ENCODE measurements at regions not wholly inside any gene's neighbourhood (a gene's known extent, or its start where the extent isn't known, plus 50 kb on each side); places are given as distances from the start of the nearest gene placed in this dataset.

DNA sequence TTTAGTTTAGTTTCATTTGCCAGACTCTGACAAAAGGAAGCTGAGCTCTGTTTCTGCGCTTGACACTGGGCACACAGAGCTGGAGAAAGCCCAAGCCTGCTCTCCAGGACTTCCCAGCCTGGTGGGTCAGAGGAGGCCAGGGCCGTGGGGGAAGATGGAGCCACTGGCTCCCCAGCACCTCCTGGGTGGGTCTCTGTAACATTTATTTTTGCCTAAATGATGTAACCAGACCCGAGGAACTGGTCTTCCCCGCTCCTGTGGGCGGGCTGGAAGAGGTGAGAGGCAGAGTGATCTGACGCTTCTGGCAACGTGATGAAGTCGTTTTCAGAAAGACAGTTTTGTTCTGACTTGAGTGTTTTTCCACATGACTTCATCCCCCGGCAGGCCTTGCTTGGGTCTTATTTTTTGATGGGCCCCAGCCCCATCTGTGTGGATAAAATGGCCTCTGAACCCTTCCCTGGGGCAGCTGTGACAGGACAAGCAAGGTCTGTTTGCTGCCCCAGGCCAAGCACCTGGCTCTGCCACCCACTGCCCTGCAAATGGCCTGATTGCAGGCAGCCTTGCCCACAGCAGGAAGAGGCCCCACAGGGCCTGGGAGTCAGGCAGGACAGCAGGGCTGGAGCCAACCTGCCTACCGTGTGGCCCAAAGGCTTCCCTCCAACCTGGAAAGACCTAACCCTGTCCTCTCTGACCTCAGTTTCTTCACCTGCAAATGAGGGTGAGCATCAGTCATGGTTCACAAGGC lies 304.9 kb upstream of the ZMIZ1 start:
- TF ChIP-seq POLR2AphosphoS5 (IDR thresholded peaks at IDR 0.05; ENCODE audit: low read depth, low read length) (no peak), TAF1 (IDR thresholded peaks at IDR 0.05; ENCODE audit: borderline replicate concordance, insufficient read depth, low read length) (no peak), FOXP2 (optimal IDR thresholded peaks at IDR 0.05; ENCODE audit: borderline replicate concordance, extremely low read depth, extremely low read length, insufficient read depth) (no peak), SIN3A (IDR thresholded peaks at IDR 0.05; ENCODE audit: borderline replicate concordance, insufficient read depth, low read length) (no peak)
- TF ChIP-seq, protein P1, sequence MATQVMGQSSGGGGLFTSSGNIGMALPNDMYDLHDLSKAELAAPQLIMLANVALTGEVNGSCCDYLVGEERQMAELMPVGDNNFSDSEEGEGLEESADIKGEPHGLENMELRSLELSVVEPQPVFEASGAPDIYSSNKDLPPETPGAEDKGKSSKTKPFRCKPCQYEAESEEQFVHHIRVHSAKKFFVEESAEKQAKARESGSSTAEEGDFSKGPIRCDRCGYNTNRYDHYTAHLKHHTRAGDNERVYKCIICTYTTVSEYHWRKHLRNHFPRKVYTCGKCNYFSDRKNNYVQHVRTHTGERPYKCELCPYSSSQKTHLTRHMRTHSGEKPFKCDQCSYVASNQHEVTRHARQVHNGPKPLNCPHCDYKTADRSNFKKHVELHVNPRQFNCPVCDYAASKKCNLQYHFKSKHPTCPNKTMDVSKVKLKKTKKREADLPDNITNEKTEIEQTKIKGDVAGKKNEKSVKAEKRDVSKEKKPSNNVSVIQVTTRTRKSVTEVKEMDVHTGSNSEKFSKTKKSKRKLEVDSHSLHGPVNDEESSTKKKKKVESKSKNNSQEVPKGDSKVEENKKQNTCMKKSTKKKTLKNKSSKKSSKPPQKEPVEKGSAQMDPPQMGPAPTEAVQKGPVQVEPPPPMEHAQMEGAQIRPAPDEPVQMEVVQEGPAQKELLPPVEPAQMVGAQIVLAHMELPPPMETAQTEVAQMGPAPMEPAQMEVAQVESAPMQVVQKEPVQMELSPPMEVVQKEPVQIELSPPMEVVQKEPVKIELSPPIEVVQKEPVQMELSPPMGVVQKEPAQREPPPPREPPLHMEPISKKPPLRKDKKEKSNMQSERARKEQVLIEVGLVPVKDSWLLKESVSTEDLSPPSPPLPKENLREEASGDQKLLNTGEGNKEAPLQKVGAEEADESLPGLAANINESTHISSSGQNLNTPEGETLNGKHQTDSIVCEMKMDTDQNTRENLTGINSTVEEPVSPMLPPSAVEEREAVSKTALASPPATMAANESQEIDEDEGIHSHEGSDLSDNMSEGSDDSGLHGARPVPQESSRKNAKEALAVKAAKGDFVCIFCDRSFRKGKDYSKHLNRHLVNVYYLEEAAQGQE (IDR thresholded peaks at IDR 0.05; ENCODE audit: insufficient read depth in 1 of 2, low read depth in 2 of 2, low read length in 2 of 2) = no peak

DNA sequence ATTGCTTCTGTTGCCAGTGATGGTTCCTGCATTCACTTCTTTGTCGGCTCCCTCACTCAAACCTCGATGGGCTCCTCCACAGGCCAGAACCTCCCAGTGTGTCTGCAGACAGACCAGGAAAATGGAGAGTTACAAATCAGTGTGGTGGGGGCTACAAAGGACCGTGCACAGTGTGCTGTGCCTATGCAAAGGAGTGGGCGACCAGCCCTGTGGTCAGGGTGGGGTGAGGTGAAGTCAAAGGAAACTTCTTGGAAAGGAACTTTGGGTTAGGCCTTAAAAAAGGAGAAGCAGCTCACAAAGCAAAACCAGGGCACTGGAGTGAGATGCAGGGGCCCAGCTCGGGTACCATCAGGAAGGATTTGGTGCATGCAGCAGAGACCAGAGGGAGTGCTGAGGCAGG lies 304.3 kb upstream of the ZMIZ1 start:
- no peak for TF ChIP-seq FOXP2 (optimal IDR thresholded peaks at IDR 0.05; ENCODE audit: borderline replicate concordance, extremely low read depth, extremely low read length, insufficient read depth)
- TF ChIP-seq POLR2AphosphoS5 (IDR thresholded peaks at IDR 0.05; ENCODE audit: low read depth, low read length) = no peak
- TF ChIP-seq, protein P1 (IDR thresholded peaks at IDR 0.05; ENCODE audit: insufficient read depth in 1 of 2, low read depth in 2 of 2, low read length in 2 of 2) = no peak
- TF ChIP-seq SIN3A (IDR thresholded peaks at IDR 0.05; ENCODE audit: borderline replicate concordance, insufficient read depth, low read length) = no peak
- no peak for TF ChIP-seq TAF1 (IDR thresholded peaks at IDR 0.05; ENCODE audit: borderline replicate concordance, insufficient read depth, low read length)

DNA sequence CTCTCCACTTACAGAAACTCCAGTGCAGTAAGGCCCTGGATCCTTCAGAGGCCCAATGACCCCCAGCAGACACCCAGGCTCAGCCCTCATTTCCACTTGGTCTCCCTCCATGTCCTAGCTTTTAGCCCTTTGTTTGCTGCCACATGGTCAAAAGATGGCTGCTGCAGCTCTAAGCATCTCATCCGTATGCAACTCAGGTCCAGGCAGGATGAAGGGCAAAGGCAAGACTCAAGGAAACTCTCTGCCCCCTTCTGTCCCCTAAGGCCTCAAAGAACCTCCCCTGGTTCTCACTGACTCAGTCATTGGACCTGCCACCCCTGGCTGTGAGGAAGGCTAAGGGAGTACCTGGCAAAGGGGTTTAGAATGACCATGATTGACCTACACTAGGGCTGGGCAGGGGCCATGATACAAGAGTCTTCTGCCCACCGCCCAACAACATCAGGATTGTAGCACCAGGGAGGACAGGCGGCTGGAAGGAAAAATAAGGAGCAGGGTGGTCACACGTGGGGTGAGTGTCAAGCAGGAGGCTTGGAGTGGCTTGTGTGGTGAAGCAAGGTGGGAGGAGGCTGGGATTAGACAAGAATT lies 303.8 kb upstream of the ZMIZ1 start:
- TF ChIP-seq SIN3A (IDR thresholded peaks at IDR 0.05; ENCODE audit: borderline replicate concordance, insufficient read depth, low read length) (no peak), FOXP2 (optimal IDR thresholded peaks at IDR 0.05; ENCODE audit: borderline replicate concordance, extremely low read depth, extremely low read length, insufficient read depth) (no peak), POLR2AphosphoS5 (IDR thresholded peaks at IDR 0.05; ENCODE audit: low read depth, low read length) (no peak), TAF1 (IDR thresholded peaks at IDR 0.05; ENCODE audit: borderline replicate concordance, insufficient read depth, low read length) (no peak)
- TF ChIP-seq, protein P1 (IDR thresholded peaks at IDR 0.05; ENCODE audit: insufficient read depth in 1 of 2, low read depth in 2 of 2, low read length in 2 of 2) = no peak

DNA sequence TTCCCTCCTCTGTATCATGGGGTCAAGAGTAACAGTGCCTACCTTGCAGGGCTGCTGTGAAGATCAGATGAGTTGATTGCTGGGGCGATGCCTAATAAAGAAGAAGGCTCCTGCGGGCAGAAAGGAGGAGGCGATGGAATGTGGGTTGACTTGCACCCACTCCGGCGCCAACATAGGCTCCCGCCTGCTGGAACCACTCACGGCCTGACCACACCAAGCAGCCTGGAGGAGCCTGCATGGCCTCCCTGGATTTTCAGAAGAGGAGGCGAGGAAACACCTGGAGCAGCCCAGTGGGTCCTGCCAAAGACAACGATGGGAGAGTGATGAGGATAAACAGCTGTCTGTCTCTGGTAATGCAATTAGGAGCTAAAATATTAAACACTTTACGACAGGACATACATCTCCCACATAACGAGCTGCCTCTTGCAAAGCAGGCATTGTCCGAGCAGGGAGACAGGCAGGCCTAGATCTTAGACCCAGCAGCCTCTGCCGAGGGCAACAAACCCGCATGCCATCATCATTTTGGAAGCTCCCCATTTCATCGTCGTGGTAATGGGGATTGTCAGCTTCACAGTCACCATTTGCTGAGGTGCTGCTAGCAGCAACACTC lies 302.9 kb upstream of the ZMIZ1 start:
- TF ChIP-seq FOXP2 (optimal IDR thresholded peaks at IDR 0.05; ENCODE audit: borderline replicate concordance, extremely low read depth, extremely low read length, insufficient read depth) = no peak
- TF ChIP-seq POLR2AphosphoS5 (IDR thresholded peaks at IDR 0.05; ENCODE audit: low read depth, low read length) = no peak
- no peak for TF ChIP-seq SIN3A (IDR thresholded peaks at IDR 0.05; ENCODE audit: borderline replicate concordance, insufficient read depth, low read length)
- TF ChIP-seq, protein P1 (IDR thresholded peaks at IDR 0.05; ENCODE audit: insufficient read depth in 1 of 2, low read depth in 2 of 2, low read length in 2 of 2) = no peak
- TF ChIP-seq TAF1 (IDR thresholded peaks at IDR 0.05; ENCODE audit: borderline replicate concordance, insufficient read depth, low read length) = no peak
